Hepatocyte (in vitro differentiated cells): ENCODE measurements at regions not wholly inside any gene's neighbourhood (a gene's known extent, or its start where the extent isn't known, plus 50 kb on each side); places are given as distances from the start of the nearest gene placed in this dataset.

ENCODE experiments used
- DNase-seq: peaks from one replicate; pipeline ENCODE4 v3.0.0-alpha.2; 2016; ENCODE audit warnings: low spot score
- H2AFZ ChIP-seq: fragments of 200-600 bp; sonication (generic); 2 replicates; pipeline ENCODE4 v1.6.0; 2016; ENCODE audit warnings: antibody characterized with exemption, mild to moderate bottlenecking
- H3K27ac ChIP-seq: fragments of 200-600 bp; sonication (generic); 2 replicates; pipeline ENCODE4 v1.5.1; 2016; ENCODE audit warnings: mild to moderate bottlenecking
- H3K27me3 ChIP-seq: fragments of 200-600 bp; sonication (generic); 2 replicates; pipeline ENCODE4 v1.6.1; 2016
- H3K36me3 ChIP-seq: fragments of 200-600 bp; sonication (generic); replicated peaks from 2 replicates; pipeline ENCODE4 v1.5.1; 2016; ENCODE audit warnings: low read depth; ENCODE audit not compliant: insufficient read depth
- H3K4me1 ChIP-seq: fragments of 200-600 bp; sonication (generic); 2 replicates; pipeline ENCODE4 v1.5.1; 2016; ENCODE audit warnings: mild to moderate bottlenecking, moderate library complexity; ENCODE audit not compliant: insufficient read depth
- H3K4me2 ChIP-seq: fragments of 200-600 bp; sonication (generic); 2 replicates; pipeline ENCODE4 v1.6.0; 2016
- H3K4me3 ChIP-seq: fragments of 200-600 bp; sonication (generic); 2 replicates; pipeline ENCODE4 v1.5.1; 2016; ENCODE audit warnings: mild to moderate bottlenecking
- H3K79me2 ChIP-seq: fragments of 200-600 bp; sonication (generic); 2 replicates; pipeline ENCODE4 v1.6.0; 2017; ENCODE audit warnings: mild to moderate bottlenecking
- H3K9me2 ChIP-seq: fragments of 200-600 bp; sonication (generic); replicated peaks from 2 replicates; pipeline ENCODE4 v1.6.0; 2017; ENCODE audit warnings: mild to moderate bottlenecking; ENCODE audit not compliant: insufficient read depth
- H3K9me3 ChIP-seq: fragments of 200-600 bp; sonication (generic); 2 replicates; pipeline ENCODE4 v1.5.1; 2016; ENCODE audit warnings: low read depth, mild to moderate bottlenecking
- H4K20me1 ChIP-seq: fragments of 200-600 bp; sonication (generic); 2 replicates; pipeline ENCODE4 v1.6.0; 2016; ENCODE audit warnings: mild to moderate bottlenecking; ENCODE audit not compliant: insufficient read depth, poor library complexity, severe bottlenecking
- EZH2 ChIP-seq: fragments of 200-600 bp; sonication (generic); IDR thresholded peaks from 2 replicates; pipeline ENCODE4 v1.6.1; 2016; ENCODE audit warnings: antibody characterized with exemption, mild to moderate bottlenecking, borderline replicate concordance
- EZH2phosphoT487 ChIP-seq: fragments of 200-600 bp; sonication (generic); IDR thresholded peaks from one replicate; pipeline ENCODE4 v1.6.1; 2018; ENCODE audit warnings: antibody characterized with exemption, mild to moderate bottlenecking, low read depth, moderate library complexity; ENCODE audit not compliant: unreplicated experiment, severe bottlenecking
- WGBS: methylation state at CpG from one replicate; pipeline ENCODE4 v1.1.6; 2016; ENCODE audit warnings: low lambda C conversion rate; ENCODE audit errors: missing lambda C conversion rate; 5-methylcytosine and 5-hydroxymethylcytosine counted together
- TF ChIP-seq, protein P1 (sequence below): fragments of 200-600 bp; sonication (generic); IDR thresholded peaks from 2 replicates; pipeline ENCODE4 v1.5.1; 2016; ENCODE audit warnings: antibody characterized with exemption, mild to moderate bottlenecking; ENCODE audit not compliant: poor library complexity

DNA sequence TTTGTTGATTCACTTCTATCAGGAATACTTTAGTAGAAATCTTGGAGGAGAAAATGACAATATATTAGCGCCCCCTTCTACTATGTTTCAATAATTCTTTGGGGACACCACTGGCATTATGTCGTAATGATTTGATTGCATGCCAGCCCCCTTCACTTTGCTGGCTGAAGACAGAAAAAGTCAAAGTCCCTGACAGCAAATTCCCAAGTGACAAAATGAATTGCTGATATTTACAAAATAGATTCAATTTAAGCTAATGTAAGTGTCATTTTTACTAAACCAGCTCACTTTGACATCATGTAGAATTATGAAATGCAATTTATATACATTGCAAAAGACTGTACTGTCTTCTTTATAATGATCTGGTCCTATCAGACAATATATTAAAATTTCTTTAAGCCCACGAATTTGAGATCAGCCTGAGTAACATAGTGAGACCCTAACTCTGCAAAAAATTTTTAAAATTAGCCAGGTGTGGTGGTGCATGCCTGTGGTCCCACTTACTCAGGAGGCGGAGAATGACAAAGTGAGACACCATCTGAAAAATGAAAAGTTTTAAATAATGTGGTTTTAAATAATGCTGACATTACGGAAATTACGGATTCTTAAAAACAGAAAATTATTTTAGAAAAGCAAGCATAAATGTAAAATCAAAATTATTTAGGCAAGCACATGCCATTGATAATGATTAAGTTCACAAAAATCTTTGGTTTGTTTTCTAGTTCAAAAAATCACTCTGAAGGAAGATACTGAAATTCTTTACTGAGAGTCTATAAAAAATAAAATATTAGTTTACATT lies 520.1 kb upstream of the PKDCC start:
- no peaks in the 10 kb centered on the region for H3K79me2 ChIP-seq
- no peaks in the 10 kb centered on the region for H4K20me1 ChIP-seq
- H3K27me3 ChIP-seq, result no peaks in the 10 kb centered on the region
- DNase-seq, result no peak
- WGBS, result 89% methylated on average over 6 of the region's 6 CpGs
- H3K9me3 ChIP-seq, result no peaks in the 10 kb centered on the region
- H3K4me2 ChIP-seq, result no peak overlapping the region
- no peaks in the 10 kb centered on the region for H3K36me3 ChIP-seq
- no peak overlapping the region for H2AFZ ChIP-seq
- no peak overlapping the region for H3K4me3 ChIP-seq
- no peaks in the 10 kb centered on the region for H3K4me1 ChIP-seq
- no peak overlapping the region for H3K27ac ChIP-seq
- TF ChIP-seq, protein P1, sequence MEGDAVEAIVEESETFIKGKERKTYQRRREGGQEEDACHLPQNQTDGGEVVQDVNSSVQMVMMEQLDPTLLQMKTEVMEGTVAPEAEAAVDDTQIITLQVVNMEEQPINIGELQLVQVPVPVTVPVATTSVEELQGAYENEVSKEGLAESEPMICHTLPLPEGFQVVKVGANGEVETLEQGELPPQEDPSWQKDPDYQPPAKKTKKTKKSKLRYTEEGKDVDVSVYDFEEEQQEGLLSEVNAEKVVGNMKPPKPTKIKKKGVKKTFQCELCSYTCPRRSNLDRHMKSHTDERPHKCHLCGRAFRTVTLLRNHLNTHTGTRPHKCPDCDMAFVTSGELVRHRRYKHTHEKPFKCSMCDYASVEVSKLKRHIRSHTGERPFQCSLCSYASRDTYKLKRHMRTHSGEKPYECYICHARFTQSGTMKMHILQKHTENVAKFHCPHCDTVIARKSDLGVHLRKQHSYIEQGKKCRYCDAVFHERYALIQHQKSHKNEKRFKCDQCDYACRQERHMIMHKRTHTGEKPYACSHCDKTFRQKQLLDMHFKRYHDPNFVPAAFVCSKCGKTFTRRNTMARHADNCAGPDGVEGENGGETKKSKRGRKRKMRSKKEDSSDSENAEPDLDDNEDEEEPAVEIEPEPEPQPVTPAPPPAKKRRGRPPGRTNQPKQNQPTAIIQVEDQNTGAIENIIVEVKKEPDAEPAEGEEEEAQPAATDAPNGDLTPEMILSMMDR, result no peak
- TF ChIP-seq EZH2, result no peak
- H3K9me2 ChIP-seq, result peaks cover 4% of the 10 kb centered on the region

DNA sequence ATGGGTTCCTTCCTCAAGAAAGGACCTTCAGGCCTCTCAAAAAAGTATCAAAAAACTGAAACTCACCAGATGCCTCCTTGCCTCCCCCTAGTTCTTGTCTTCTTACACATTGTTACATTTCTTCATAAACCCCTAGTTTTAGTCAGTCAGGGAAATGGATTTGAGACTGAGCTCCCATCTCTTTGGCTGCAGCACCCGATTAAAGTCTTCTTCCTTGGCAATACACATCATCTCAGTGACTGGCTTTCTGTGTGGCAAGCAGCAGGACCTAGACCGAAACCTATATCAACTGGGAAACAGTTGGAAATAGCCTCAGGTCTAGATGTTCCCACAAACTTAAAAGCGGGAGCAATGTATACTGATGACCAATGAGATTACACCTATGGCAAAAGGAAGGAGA lies 512.2 kb upstream of the PKDCC start:
- Histone ChIP-seq H2AFZ (no peak overlapping the region), H3K4me1 (no peaks in the 10 kb centered on the region), H3K4me3 (no peak overlapping the region), H3K79me2 (no peaks in the 10 kb centered on the region), H4K20me1 (no peaks in the 10 kb centered on the region), H3K9me3 (no peaks in the 10 kb centered on the region), H3K36me3 (no peaks in the 10 kb centered on the region), H3K27ac (no peak overlapping the region), H3K27me3 (no peaks in the 10 kb centered on the region), H3K9me2 (peaks cover 2% of the 10 kb centered on the region), H3K4me2 (no peak overlapping the region)
- TF ChIP-seq, protein P1, result no peak
- no peak for TF ChIP-seq EZH2phosphoT487
- no peak for TF ChIP-seq EZH2
- WGBS, result 86% methylated on average over 3 of the region's 3 CpGs
- no peak for DNase-seq

DNA sequence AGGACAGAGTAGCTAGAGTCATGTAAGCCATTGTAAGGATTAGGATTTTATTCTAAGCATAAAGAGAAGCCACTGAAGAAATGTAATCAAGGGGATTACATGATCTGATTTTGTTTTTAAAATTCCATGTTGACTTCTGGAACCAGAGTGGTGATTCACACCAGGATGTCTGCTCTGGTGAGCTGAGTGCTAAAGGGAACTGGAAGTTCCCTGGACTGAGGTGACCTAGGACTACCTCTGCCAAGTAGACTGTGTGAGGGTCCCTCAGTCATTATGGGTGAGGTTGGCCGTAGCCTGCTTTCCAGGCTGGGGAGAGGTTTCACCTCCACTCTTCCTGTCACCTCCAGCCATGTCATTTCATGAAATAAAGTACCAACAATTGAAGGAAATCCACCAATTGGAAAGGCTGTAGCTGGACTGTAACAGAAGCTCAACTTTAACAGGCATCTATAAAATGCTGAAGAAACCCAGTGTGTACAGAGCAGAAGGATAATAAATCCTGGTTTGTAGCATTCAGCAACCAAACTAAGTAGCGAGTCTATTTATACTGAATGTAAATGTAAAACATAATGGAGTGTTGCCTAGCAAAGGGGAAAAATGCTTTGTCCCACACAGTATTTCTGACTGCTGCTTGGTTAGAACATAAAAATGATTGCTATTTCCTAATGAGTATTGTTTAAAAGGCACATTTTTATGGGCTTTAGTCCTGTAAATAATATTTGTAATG lies 507.4 kb upstream of the PKDCC start:
- Histone ChIP-seq H2AFZ (no peak overlapping the region), H3K27ac (no peak overlapping the region), H3K9me2 (no peaks in the 10 kb centered on the region), H3K79me2 (no peaks in the 10 kb centered on the region), H4K20me1 (no peaks in the 10 kb centered on the region), H3K4me2 (no peak overlapping the region), H3K9me3 (no peaks in the 10 kb centered on the region), H3K36me3 (no peaks in the 10 kb centered on the region), H3K27me3 (no peaks in the 10 kb centered on the region), H3K4me1 (no peaks in the 10 kb centered on the region), H3K4me3 (no peak overlapping the region)
- TF ChIP-seq EZH2 (no peak), EZH2phosphoT487 (no peak)
- TF ChIP-seq, protein P1, result no peak
- 75% methylated on average over 2 of the region's 2 CpGs for WGBS
- DNase-seq, result no peak
